ENCODE measurements at regions not wholly inside any gene's neighbourhood (a gene's known extent, or its start where the extent isn't known, plus 50 kb on each side); places are given as distances from the start of the nearest gene placed in this dataset.

DNA sequence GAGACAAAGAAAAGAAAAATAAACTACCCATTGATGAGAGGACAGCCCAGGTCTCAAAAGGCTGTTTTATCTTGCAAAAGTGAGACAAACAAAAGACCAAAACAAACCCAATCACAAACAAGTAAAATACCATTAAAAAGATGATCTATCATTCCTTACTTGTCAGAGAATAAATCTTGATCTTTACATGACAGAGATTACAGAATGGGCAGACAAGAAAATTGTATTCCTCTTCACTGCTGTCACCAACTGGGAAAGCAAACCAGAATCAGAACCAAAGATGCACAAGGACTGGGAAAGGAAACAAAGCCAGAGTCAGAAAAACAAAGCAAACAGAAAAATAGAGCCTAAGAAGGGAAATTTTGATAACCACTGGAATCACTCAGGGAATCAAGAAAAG, 444.0 kb upstream of the PDE3A start:
- TF ChIP-seq, protein P1, sequence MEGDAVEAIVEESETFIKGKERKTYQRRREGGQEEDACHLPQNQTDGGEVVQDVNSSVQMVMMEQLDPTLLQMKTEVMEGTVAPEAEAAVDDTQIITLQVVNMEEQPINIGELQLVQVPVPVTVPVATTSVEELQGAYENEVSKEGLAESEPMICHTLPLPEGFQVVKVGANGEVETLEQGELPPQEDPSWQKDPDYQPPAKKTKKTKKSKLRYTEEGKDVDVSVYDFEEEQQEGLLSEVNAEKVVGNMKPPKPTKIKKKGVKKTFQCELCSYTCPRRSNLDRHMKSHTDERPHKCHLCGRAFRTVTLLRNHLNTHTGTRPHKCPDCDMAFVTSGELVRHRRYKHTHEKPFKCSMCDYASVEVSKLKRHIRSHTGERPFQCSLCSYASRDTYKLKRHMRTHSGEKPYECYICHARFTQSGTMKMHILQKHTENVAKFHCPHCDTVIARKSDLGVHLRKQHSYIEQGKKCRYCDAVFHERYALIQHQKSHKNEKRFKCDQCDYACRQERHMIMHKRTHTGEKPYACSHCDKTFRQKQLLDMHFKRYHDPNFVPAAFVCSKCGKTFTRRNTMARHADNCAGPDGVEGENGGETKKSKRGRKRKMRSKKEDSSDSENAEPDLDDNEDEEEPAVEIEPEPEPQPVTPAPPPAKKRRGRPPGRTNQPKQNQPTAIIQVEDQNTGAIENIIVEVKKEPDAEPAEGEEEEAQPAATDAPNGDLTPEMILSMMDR (IDR thresholded peaks at IDR 0.05 in 2 of 3, conservative IDR thresholded peaks at IDR 0.05 in 1 of 3; ENCODE audit: insufficient read depth in 2 of 3, low read depth in 1 of 3, low read length in 3 of 3) = no peak
- TF ChIP-seq CBX8 (IDR thresholded peaks at IDR 0.05; ENCODE audit: borderline replicate concordance, extremely low read depth, low read depth, low read length, poor library complexity, severe bottlenecking) = no peak

All from K562 (cell line).